ENCODE measurements at regions not wholly inside any gene's neighbourhood (a gene's known extent, or its start where the extent isn't known, plus 50 kb on each side); places are given as distances from the start of the nearest gene placed in this dataset.

- TF ChIP-seq CTCF (IDR thresholded peaks at IDR 0.05): no peak
- TF ChIP-seq ZFX (IDR thresholded peaks at IDR 0.05; ENCODE audit: borderline replicate concordance): no peak
Measured at GRCh38 chr11:116211147-116211546, 561.6 kb downstream of the BUD13 start.

Data from 22Rv1 (cell line).